Fibroblast of lung (primary cell): ENCODE measurements at regions not wholly inside any gene's neighbourhood (a gene's known extent, or its start where the extent isn't known, plus 50 kb on each side); places are given as distances from the start of the nearest gene placed in this dataset.

ENCODE experiments used
- DNase-seq, 2 donors: peaks; one replicate each; pipeline versions ENCODE4 v3.0.0 to v3.0.0-alpha.2; 2010; ENCODE audit warnings: low read depth in 2 of 2
- H2AFZ ChIP-seq: 2 replicates; pipeline ENCODE4 v1.5.1; 2012; ENCODE audit warnings: low read length, control low read depth, inconsistent platforms
- H3K27ac ChIP-seq: 2 replicates; pipeline ENCODE4 v1.5.1; 2011; ENCODE audit warnings: low read length, control low read depth; ENCODE audit not compliant: insufficient read depth
- H3K27me3 ChIP-seq: 2 replicates; pipeline ENCODE4 v1.5.1; 2011; ENCODE audit warnings: mild to moderate bottlenecking, low read length; ENCODE audit not compliant: control insufficient read depth, insufficient read depth
- H3K36me3 ChIP-seq: 2 replicates; pipeline ENCODE4 v1.5.1; 2011; ENCODE audit warnings: low read length; ENCODE audit not compliant: control insufficient read depth, insufficient read depth
- H3K4me1 ChIP-seq: 2 replicates; pipeline ENCODE4 v1.5.1; 2011; ENCODE audit warnings: low read length; ENCODE audit not compliant: control insufficient read depth, insufficient read depth; ENCODE audit errors: extremely low read depth
- H3K4me2 ChIP-seq: 2 replicates; pipeline ENCODE4 v1.5.1; 2011; ENCODE audit warnings: low read length, control low read depth; ENCODE audit not compliant: insufficient read depth; ENCODE audit errors: extremely low read depth
- H3K4me3 ChIP-seq, 4 experiments: fragments of 200-600 bp in 1 of 4; sonication (generic) in 1 of 4; replicated peaks in 1 of 4; 2 replicates each; pipeline ENCODE4 v1.5.1; 2011 to 2016; ENCODE audit warnings: low read length in 4 of 4, low read depth in 3 of 4, mild to moderate bottlenecking in 3 of 4, control low read depth in 2 of 4, inconsistent platforms in 1 of 4, mixed read lengths in 1 of 4; ENCODE audit not compliant: insufficient read depth in 1 of 4; ENCODE audit errors: control extremely low read depth in 1 of 4
- H3K79me2 ChIP-seq: 2 replicates; pipeline ENCODE4 v1.5.1; 2012; ENCODE audit warnings: mild to moderate bottlenecking, low read length, inconsistent platforms; ENCODE audit not compliant: control insufficient read depth, insufficient read depth
- H3K9ac ChIP-seq: 2 replicates; pipeline ENCODE4 v1.5.1; 2011; ENCODE audit warnings: mild to moderate bottlenecking, low read length, control low read depth; ENCODE audit not compliant: insufficient read depth
- H3K9me3 ChIP-seq: 2 replicates; pipeline ENCODE4 v1.5.1; 2012; ENCODE audit warnings: low read depth, low read length; ENCODE audit not compliant: control insufficient read depth, insufficient read depth
- H4K20me1 ChIP-seq: 2 replicates; pipeline ENCODE4 v1.5.1; 2011; ENCODE audit warnings: low read length; ENCODE audit not compliant: control insufficient read depth, insufficient read depth; ENCODE audit errors: extremely low read depth
- CTCF ChIP-seq, 2 donors: IDR thresholded peaks in 1 of 2; conservative IDR thresholded peaks in 1 of 2; 1 replicate in 1 of 2; 2 replicates in 1 of 2; pipeline ENCODE4 v1.5.1; 2011 to 2012; ENCODE audit warnings: low read length in 2 of 2, control low read depth in 1 of 2, inconsistent platforms in 1 of 2, low read depth in 1 of 2, mild to moderate bottlenecking in 1 of 2
- EZH2 ChIP-seq: IDR thresholded peaks from 2 replicates; pipeline ENCODE4 v1.5.1; 2012; ENCODE audit warnings: low read length, control low read depth, mild to moderate bottlenecking; ENCODE audit errors: missing control alignments

DNA sequence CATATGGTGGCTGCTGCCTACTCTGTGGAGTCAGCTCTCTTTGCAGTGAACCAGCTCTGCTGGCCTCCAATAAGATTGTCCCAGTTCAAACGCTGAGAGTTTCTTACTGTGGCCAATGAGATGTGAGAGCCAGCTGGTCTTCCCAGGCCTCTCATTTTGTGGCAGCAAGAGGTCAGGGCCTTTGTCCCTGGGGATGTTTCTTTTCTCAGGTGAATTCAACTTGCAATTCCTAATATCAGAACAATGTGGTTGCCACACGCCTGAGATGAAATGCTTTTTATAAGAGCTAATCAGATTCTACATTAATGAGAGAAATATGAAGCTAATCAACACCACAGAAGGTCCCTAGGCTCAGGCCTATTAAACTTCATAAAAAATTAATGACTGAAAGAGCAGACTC lies 660.1 kb upstream of the CAMK1G start:
- TF ChIP-seq CTCF (conservative IDR thresholded peaks at IDR 0.05 in 1 of 2, IDR thresholded peaks at IDR 0.05 in 1 of 2; ENCODE audit: low read depth in 1 of 2, low read length in 2 of 2), result no peak
- no peak for TF ChIP-seq EZH2
- no peaks in the 10 kb centered on the region for H3K79me2 ChIP-seq
- no peaks in the 10 kb centered on the region for H3K27me3 ChIP-seq
- H4K20me1 ChIP-seq, result no peaks in the 10 kb centered on the region
- H3K27ac ChIP-seq, result no peak overlapping the region
- H3K4me1 ChIP-seq, result no peaks in the 10 kb centered on the region
- H3K4me2 ChIP-seq, result no peak overlapping the region
- H2AFZ ChIP-seq, result no peak overlapping the region
- DNase-seq, result peak in 1 of 2 donors; percentile 20
- H3K36me3 ChIP-seq, result no peaks in the 10 kb centered on the region
- H3K9me3 ChIP-seq, result no peaks in the 10 kb centered on the region
- no peak overlapping the region for H3K4me3 ChIP-seq
- H3K9ac ChIP-seq, result no peak overlapping the region

DNA sequence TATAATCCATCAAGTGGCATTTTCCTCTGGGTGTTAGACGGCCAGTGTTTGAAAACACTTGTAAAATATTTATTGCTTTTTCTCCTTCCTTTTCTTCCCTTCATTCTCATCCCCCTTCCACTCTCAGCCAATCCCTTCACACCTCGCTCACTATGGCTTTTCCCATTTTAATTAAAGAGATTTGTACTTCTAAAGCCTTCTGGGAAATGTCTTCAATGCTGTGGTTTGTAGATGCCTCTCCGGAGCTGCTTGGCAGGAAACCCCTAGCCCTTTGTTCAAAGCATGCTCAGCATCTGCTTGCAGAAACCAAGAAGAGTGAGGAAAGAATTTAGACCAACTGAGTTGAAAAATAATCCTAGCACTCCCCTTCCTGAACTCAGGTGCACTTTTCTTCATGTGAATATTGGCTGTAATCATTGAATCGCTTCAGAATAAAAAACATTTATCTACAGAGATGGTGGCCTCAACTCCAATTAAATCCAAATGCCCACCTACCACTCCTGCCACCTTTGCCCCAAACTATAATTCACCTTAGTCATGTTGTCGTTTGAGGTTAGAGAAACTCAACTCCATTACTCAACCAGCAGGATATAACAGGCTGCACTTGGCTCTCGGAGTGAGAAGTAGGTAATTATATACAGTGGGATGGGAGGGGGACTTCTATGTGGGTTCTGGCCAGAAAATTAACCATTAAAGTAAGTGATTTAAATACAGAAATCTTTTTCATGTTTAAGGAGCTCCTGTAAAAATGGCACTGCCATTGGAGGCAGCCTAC lies 659.4 kb upstream of the CAMK1G start:
- H3K9me3 ChIP-seq, result no peaks in the 10 kb centered on the region
- no peak overlapping the region for H3K27ac ChIP-seq
- H3K27me3 ChIP-seq, result no peaks in the 10 kb centered on the region
- H4K20me1 ChIP-seq, result no peaks in the 10 kb centered on the region
- H3K4me3 ChIP-seq, result no peak overlapping the region
- H3K79me2 ChIP-seq, result no peaks in the 10 kb centered on the region
- no peak for TF ChIP-seq EZH2
- TF ChIP-seq CTCF (conservative IDR thresholded peaks at IDR 0.05 in 1 of 2, IDR thresholded peaks at IDR 0.05 in 1 of 2; ENCODE audit: low read depth in 1 of 2, low read length in 2 of 2), result no peak
- H3K36me3 ChIP-seq, result no peaks in the 10 kb centered on the region
- H2AFZ ChIP-seq, result no peak overlapping the region
- peak in 1 of 2 donors; percentile 78 for DNase-seq
- H3K9ac ChIP-seq, result no peak overlapping the region
- no peaks in the 10 kb centered on the region for H3K4me1 ChIP-seq
- no peak overlapping the region for H3K4me2 ChIP-seq

GRCh38 chr1:208924928-208925327 lies 658.6 kb upstream of the CAMK1G start:
- Histone ChIP-seq H3K79me2 (no peaks in the 10 kb centered on the region), H3K4me1 (no peaks in the 10 kb centered on the region), H3K36me3 (no peaks in the 10 kb centered on the region), H3K27ac (no peak overlapping the region), H3K4me3 (no peak overlapping the region), H2AFZ (no peak overlapping the region), H3K4me2 (no peak overlapping the region), H3K9ac (no peak overlapping the region), H4K20me1 (no peaks in the 10 kb centered on the region), H3K27me3 (no peaks in the 10 kb centered on the region), H3K9me3 (no peaks in the 10 kb centered on the region)
- no peak for DNase-seq
- no peak for TF ChIP-seq CTCF (conservative IDR thresholded peaks at IDR 0.05 in 1 of 2, IDR thresholded peaks at IDR 0.05 in 1 of 2; ENCODE audit: low read depth in 1 of 2, low read length in 2 of 2)
- TF ChIP-seq EZH2, result no peak
